ENCODE measurements at regions not wholly inside any gene's neighbourhood (a gene's known extent, or its start where the extent isn't known, plus 50 kb on each side); places are given as distances from the start of the nearest gene placed in this dataset.
A peak's percentile ranks its signal among the peaks of the same experiment; 100 is the strongest.

- H3K27me3 ChIP-seq (ENCODE audit: control insufficient read depth, insufficient read depth, low read length), result no peaks in the 10 kb centered on the region
- no peak overlapping the region for H3K4me3 ChIP-seq (ENCODE audit: insufficient read depth, low read depth, low read length)
- no peak for DNase-seq
- no peaks in the 10 kb centered on the region for H3K36me3 ChIP-seq (replicated peaks; ENCODE audit: control insufficient read depth, insufficient read depth, low read length)
Observed at GRCh38 chr10:124301736-124302135, 117.0 kb downstream of the OAT start.

- DNase-seq, result no peak
- no peak overlapping the region for H3K4me3 ChIP-seq (ENCODE audit: insufficient read depth, low read depth, low read length)
- H3K27me3 ChIP-seq (ENCODE audit: control insufficient read depth, insufficient read depth, low read length), result no peaks in the 10 kb centered on the region
- no peaks in the 10 kb centered on the region for H3K36me3 ChIP-seq (replicated peaks; ENCODE audit: control insufficient read depth, insufficient read depth, low read length)
Observed at GRCh38 chr10:124300735-124301134, 118.0 kb downstream of the OAT start.

GRCh38 chr10:124300224-124300623, 118.5 kb downstream of the OAT start:
- no peak for DNase-seq
- Histone ChIP-seq H3K27me3 (ENCODE audit: control insufficient read depth, insufficient read depth, low read length) (no peaks in the 10 kb centered on the region), H3K36me3 (replicated peaks; ENCODE audit: control insufficient read depth, insufficient read depth, low read length) (no peaks in the 10 kb centered on the region), H3K4me3 (ENCODE audit: insufficient read depth, low read depth, low read length) (no peak overlapping the region)

GRCh38 chr10:124299696-124300095, 119.0 kb downstream of the OAT start:
- H3K4me3 ChIP-seq (ENCODE audit: insufficient read depth, low read depth, low read length), result no peak overlapping the region
- H3K27me3 ChIP-seq (ENCODE audit: control insufficient read depth, insufficient read depth, low read length), result no peaks in the 10 kb centered on the region
- no peaks in the 10 kb centered on the region for H3K36me3 ChIP-seq (replicated peaks; ENCODE audit: control insufficient read depth, insufficient read depth, low read length)
- no peak for DNase-seq

GRCh38 chr10:124298891-124299290, 119.8 kb downstream of the OAT start:
- DNase-seq, result no peak
- no peaks in the 10 kb centered on the region for H3K27me3 ChIP-seq (ENCODE audit: control insufficient read depth, insufficient read depth, low read length)
- H3K4me3 ChIP-seq (ENCODE audit: insufficient read depth, low read depth, low read length), result no peak overlapping the region
- no peaks in the 10 kb centered on the region for H3K36me3 ChIP-seq (replicated peaks; ENCODE audit: control insufficient read depth, insufficient read depth, low read length)

- Histone ChIP-seq H3K36me3 (replicated peaks; ENCODE audit: control insufficient read depth, insufficient read depth, low read length) (no peaks in the 10 kb centered on the region), H3K4me3 (ENCODE audit: insufficient read depth, low read depth, low read length) (no peak overlapping the region), H3K27me3 (ENCODE audit: control insufficient read depth, insufficient read depth, low read length) (no peaks in the 10 kb centered on the region)
- no peak for DNase-seq
Observed at GRCh38 chr10:124296813-124297788, 121.6 kb downstream of the OAT start.

- Histone ChIP-seq H3K4me3 (ENCODE audit: insufficient read depth, low read depth, low read length) (no peak overlapping the region), H3K27me3 (ENCODE audit: control insufficient read depth, insufficient read depth, low read length) (no peaks in the 10 kb centered on the region), H3K36me3 (replicated peaks; ENCODE audit: control insufficient read depth, insufficient read depth, low read length) (no peaks in the 10 kb centered on the region)
- peak; percentile 79 for DNase-seq
Observed at GRCh38 chr10:124296121-124296812, 122.5 kb downstream of the OAT start.

- H3K4me3 ChIP-seq (ENCODE audit: insufficient read depth, low read depth, low read length), result no peak overlapping the region
- DNase-seq, result no peak
- H3K36me3 ChIP-seq (replicated peaks; ENCODE audit: control insufficient read depth, insufficient read depth, low read length), result no peaks in the 10 kb centered on the region
- no peaks in the 10 kb centered on the region for H3K27me3 ChIP-seq (ENCODE audit: control insufficient read depth, insufficient read depth, low read length)
Observed at GRCh38 chr10:124294811-124295770, 123.6 kb downstream of the OAT start.

- Histone ChIP-seq H3K27me3 (ENCODE audit: control insufficient read depth, insufficient read depth, low read length) (no peaks in the 10 kb centered on the region; the same call in 1 of the 2 replicates), H3K4me3 (ENCODE audit: insufficient read depth, low read depth, low read length) (no peak overlapping the region), H3K36me3 (replicated peaks; ENCODE audit: control insufficient read depth, insufficient read depth, low read length) (no peaks in the 10 kb centered on the region)
- DNase-seq, result no peak
Observed at GRCh38 chr10:124293616-124294449, 124.9 kb downstream of the OAT start.

- H3K4me3 ChIP-seq (ENCODE audit: insufficient read depth, low read depth, low read length), result no peak overlapping the region
- no peaks in the 10 kb centered on the region; the same call in 1 of the 2 replicates for H3K27me3 ChIP-seq (ENCODE audit: control insufficient read depth, insufficient read depth, low read length)
- DNase-seq, result no peak
- H3K36me3 ChIP-seq (replicated peaks; ENCODE audit: control insufficient read depth, insufficient read depth, low read length), result no peaks in the 10 kb centered on the region
Observed at GRCh38 chr10:124292911-124293615, 125.7 kb downstream of the OAT start.

GRCh38 chr10:124291001-124291701, 127.6 kb downstream of the OAT start:
- H3K4me3 ChIP-seq (ENCODE audit: insufficient read depth, low read depth, low read length), result no peak overlapping the region
- H3K27me3 ChIP-seq (ENCODE audit: control insufficient read depth, insufficient read depth, low read length), result no peaks in the 10 kb centered on the region; the same call in 1 of the 2 replicates
- no peaks in the 10 kb centered on the region for H3K36me3 ChIP-seq (replicated peaks; ENCODE audit: control insufficient read depth, insufficient read depth, low read length)
- no peak for DNase-seq

GRCh38 chr10:124289851-124290795, 128.6 kb downstream of the OAT start:
- no peaks in the 10 kb centered on the region for H3K36me3 ChIP-seq (replicated peaks; ENCODE audit: control insufficient read depth, insufficient read depth, low read length)
- no peak for DNase-seq
- no peak overlapping the region for H3K4me3 ChIP-seq (ENCODE audit: insufficient read depth, low read depth, low read length)
- no peaks in the 10 kb centered on the region; the same call in 1 of the 2 replicates for H3K27me3 ChIP-seq (ENCODE audit: control insufficient read depth, insufficient read depth, low read length)
